ENCODE measurements at regions not wholly inside any gene's neighbourhood (a gene's known extent, or its start where the extent isn't known, plus 50 kb on each side); places are given as distances from the start of the nearest gene placed in this dataset.

- TF ChIP-seq ZNF518B (CRISPR knock-in tag; IDR thresholded peaks at IDR 0.05) (no peak), THAP12 (CRISPR knock-in tag; IDR thresholded peaks at IDR 0.05) (no peak), ETV5 (CRISPR knock-in tag; IDR thresholded peaks at IDR 0.05; ENCODE audit: low read depth) (no peak), MCM3 (IDR thresholded peaks at IDR 0.05) (no peak), YY1 (IDR thresholded peaks at IDR 0.05; ENCODE audit: borderline replicate concordance in 1 of 3, control insufficient read depth in 1 of 3, extremely low read depth in 1 of 3, insufficient read depth in 3 of 3, insufficient read length in 1 of 3, insufficient replicate concordance in 2 of 3, low read depth in 1 of 3, low read length in 2 of 3) (no peak), SREBF1 (IDR thresholded peaks at IDR 0.05; ENCODE audit: borderline replicate concordance, low read depth, low read length) (no peak), ZNF561 (CRISPR knock-in tag; conservative IDR thresholded peaks at IDR 0.05) (no peak), REST (IDR thresholded peaks at IDR 0.05; ENCODE audit: borderline replicate concordance) (no peak), REST (CRISPR knock-in tag; IDR thresholded peaks at IDR 0.05; ENCODE audit: low read depth) (no peak), NFRKB (IDR thresholded peaks at IDR 0.05; ENCODE audit: low read depth) (no peak)
Observed at GRCh38 chr7:91636728-91637127, 243.8 kb downstream of the MTERF1 start (continued).
